ENCODE measurements at regions not wholly inside any gene's neighbourhood (a gene's known extent, or its start where the extent isn't known, plus 50 kb on each side); places are given as distances from the start of the nearest gene placed in this dataset.

DNA sequence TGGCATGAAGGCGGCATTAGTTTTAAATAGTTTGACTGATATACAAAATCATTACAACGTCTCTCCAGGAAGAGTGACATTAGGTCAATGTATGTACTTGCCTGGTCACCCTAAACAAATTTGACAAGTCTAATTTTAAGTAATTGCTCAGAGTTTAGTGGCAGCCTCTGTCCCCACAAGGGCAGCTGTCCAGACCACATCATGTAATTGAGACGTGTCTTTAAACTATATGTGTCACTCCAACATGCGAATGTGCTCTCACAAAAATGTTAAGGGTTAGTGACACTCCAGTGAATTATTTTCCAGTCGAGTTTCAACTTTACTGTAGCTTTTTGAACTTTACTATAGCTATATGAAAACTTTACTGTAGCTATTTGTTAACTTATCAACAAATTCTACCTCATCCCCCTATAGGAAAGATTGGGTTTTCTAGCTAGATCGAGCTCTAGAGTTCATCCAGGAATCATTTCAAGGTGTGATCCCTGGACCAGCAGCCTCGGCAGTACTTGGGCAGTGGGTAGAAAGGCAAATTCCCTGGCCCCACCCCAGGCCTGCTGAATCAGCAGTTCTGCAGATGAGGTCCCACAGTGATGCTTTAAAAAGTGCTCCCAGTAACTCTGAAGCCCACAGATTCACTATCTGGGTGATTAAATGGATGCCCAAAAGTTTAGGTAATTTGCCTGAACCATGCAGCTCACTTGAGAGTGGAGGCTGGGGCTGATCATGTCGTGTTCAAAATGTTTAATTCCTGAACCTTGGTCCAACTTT lies 66.4 kb upstream of the POU3F3 start:
- TF ChIP-seq CTCF (conservative IDR thresholded peaks at IDR 0.05; ENCODE audit: low read depth): no peak
- CTCF ChIA-PET: no interaction called here
- POLR2A ChIA-PET (ENCODE audit: low non-redundant PET): no interaction called here
- no peak for DNase-seq (ENCODE audit: low spot score)
- H3K27ac ChIP-seq: no peak overlapping the region

DNA sequence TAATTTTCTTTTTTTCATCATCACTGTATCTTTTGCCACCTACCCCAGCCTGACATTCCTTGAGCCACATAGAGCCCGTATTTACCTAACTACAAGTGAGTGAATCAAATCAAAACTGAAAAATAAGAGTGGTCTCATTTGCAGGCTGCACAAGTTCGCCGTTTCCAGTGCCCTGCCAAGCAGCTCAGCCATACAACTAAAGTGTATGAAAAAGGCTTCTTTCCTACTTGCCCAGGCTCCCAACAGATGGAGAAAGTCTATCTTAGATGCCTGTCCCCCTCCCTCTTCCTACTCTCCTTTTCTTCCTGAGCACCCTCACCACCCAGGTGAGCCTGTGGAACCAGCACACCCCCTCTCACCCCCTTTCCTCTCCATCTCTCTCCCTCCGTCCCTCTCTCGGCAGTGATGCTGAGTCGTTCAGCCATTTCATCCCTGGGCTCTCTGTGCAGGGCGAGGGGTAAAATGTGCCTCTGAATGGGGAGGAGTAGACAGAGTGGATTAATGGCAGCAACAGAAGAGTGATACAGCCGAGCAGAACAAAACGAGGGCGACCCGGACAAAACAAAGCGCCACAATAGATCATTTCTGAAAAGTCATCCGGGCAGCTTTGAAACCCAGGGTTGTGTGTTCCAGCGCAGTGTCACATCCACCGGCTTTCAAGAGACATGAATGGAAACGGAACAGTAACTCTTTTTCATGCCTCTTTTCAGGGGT lies 65.0 kb upstream of the POU3F3 start:
- no peak overlapping the region for H3K27ac ChIP-seq
- DNase-seq (ENCODE audit: low spot score): no peak
- ChIA-PET POLR2A (ENCODE audit: low non-redundant PET) (no interaction called here), CTCF (no interaction called here)
- TF ChIP-seq CTCF (conservative IDR thresholded peaks at IDR 0.05; ENCODE audit: low read depth): no peak

GRCh38 chr2:104790100-104790811 lies 63.7 kb upstream of the POU3F3 start:
- no peak for DNase-seq (ENCODE audit: low spot score)
- no peak for TF ChIP-seq CTCF (conservative IDR thresholded peaks at IDR 0.05; ENCODE audit: low read depth)
- CTCF ChIA-PET: interaction anchor here (0.6 kb wide), 2 partner anchors 27 to 661 kb away, joined by 3 to 4 read pairs; no protein-coding TSS in a partner anchor
- H3K27ac ChIP-seq: no peak overlapping the region
- POLR2A ChIA-PET (ENCODE audit: low non-redundant PET): no interaction called here

GRCh38 chr2:104790901-104791495 lies 62.9 kb upstream of the POU3F3 start:
- ChIA-PET POLR2A (ENCODE audit: low non-redundant PET) (no interaction called here), CTCF (interaction anchor here (0.6 kb wide), 1 partner anchor 27 kb away, joined by 4 read pairs; no protein-coding TSS in a partner anchor)
- no peak for DNase-seq (ENCODE audit: low spot score)
- no peak for TF ChIP-seq CTCF (conservative IDR thresholded peaks at IDR 0.05; ENCODE audit: low read depth)
- no peak overlapping the region for H3K27ac ChIP-seq

DNA sequence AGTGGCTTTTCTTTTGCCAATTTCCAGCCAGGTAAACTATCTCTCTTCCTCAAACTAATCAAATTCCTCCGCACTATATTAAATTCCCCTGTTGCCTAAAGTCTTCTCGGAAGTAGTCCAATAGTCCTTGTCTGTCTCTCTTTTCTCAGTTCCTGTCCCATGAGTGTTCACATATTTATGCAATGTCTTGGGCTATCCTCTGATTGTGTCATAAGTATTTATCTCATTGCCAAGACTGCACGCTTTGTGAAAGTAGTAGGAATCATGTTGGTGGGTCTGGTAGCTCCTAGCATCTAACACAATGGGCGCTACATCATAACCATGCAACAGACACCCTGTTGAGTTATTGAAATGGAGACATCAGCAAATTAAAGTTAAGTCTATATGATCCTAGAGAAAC lies 59.9 kb upstream of the POU3F3 start:
- no peak for TF ChIP-seq CTCF (conservative IDR thresholded peaks at IDR 0.05; ENCODE audit: low read depth)
- POLR2A ChIA-PET (ENCODE audit: low non-redundant PET): no interaction called here
- CTCF ChIA-PET: interaction anchor here (0.7 kb wide), 1 partner anchor 149 kb away, joined by 4 read pairs; no protein-coding TSS in a partner anchor
- H3K27ac ChIP-seq: no peak overlapping the region
- no peak for DNase-seq (ENCODE audit: low spot score)

- no peak for DNase-seq (ENCODE audit: low spot score)
- no peak for TF ChIP-seq CTCF (conservative IDR thresholded peaks at IDR 0.05; ENCODE audit: low read depth)
- CTCF ChIA-PET: interaction anchor here (0.7 kb wide), 1 partner anchor 150 kb away, joined by 4 read pairs; no protein-coding TSS in a partner anchor
- no peak overlapping the region for H3K27ac ChIP-seq
- POLR2A ChIA-PET (ENCODE audit: low non-redundant PET): no interaction called here
These were observed 59.5 kb upstream of the POU3F3 start for GRCh38 chr2:104794441-104794840.

Measured in RWPE1 (cell line).